ENCODE measurements at regions not wholly inside any gene's neighbourhood (a gene's known extent, or its start where the extent isn't known, plus 50 kb on each side); places are given as distances from the start of the nearest gene placed in this dataset.

GRCh38 chr9:108582726-108583125, 273.1 kb downstream of the ACTL7B start:
- DNase-seq (ENCODE audit: low spot score), result no peak
- TF ChIP-seq ZNF114 (CRISPR knock-in tag; IDR thresholded peaks at IDR 0.05), result no peak
- no peak for TF ChIP-seq JUNB (IDR thresholded peaks at IDR 0.05; ENCODE audit: unreplicated experiment)
- TF ChIP-seq EZH2phosphoT487 (IDR thresholded peaks at IDR 0.05; ENCODE audit: unreplicated experiment), result no peak
- TF ChIP-seq NANOG (IDR thresholded peaks at IDR 0.05; ENCODE audit: borderline replicate concordance), result no peak
- no peak for TF ChIP-seq STAT1 (IDR thresholded peaks at IDR 0.05; ENCODE audit: unreplicated experiment)
- no peak for TF ChIP-seq CREB1 (CRISPR knock-in tag; IDR thresholded peaks at IDR 0.05; ENCODE audit: low read depth)
- no peak for TF ChIP-seq ZNF462 (CRISPR knock-in tag; IDR thresholded peaks at IDR 0.05)
- no peak for TF ChIP-seq ETS1 (IDR thresholded peaks at IDR 0.05)
- TF ChIP-seq CTCF (conservative IDR thresholded peaks at IDR 0.05; ENCODE audit: low read depth in 2 of 2), result no peak
- no peak for TF ChIP-seq REST (IDR thresholded peaks at IDR 0.05; ENCODE audit: unreplicated experiment)
- TF ChIP-seq ZNF331 (CRISPR knock-in tag; IDR thresholded peaks at IDR 0.05; ENCODE audit: low read depth), result no peak
- no peak for TF ChIP-seq POLR2AphosphoS5 (IDR thresholded peaks at IDR 0.05; ENCODE audit: low read depth)
- TF ChIP-seq EZH2 (IDR thresholded peaks at IDR 0.05; ENCODE audit: low read depth, unreplicated experiment), result no peak
- Histone ChIP-seq H3K36me3 (ENCODE audit: insufficient read depth) (no peaks in the 10 kb centered on the region), H3K4me3 (no peak overlapping the region), H3K27ac (ENCODE audit: low read depth) (no peak overlapping the region), H3K9me2 (ENCODE audit: insufficient read depth) (peaks cover 19% of the 10 kb centered on the region; the same call in 1 of the 2 replicates), H3K27me3 (ENCODE audit: insufficient read depth) (no peaks in the 10 kb centered on the region), H2AFZ (no peak overlapping the region), H3F3A (replicated peaks; ENCODE audit: low read depth) (no peaks in the 10 kb centered on the region), H3K4me1 (ENCODE audit: insufficient read depth) (peaks cover 10% of the 10 kb centered on the region), H4K20me1 (replicated peaks; ENCODE audit: insufficient read depth) (no peaks in the 10 kb centered on the region), H3K4me2 (no peak overlapping the region), H3K79me2 (replicated peaks; ENCODE audit: insufficient read depth) (no peaks in the 10 kb centered on the region)
- H3K27ac Mint-ChIP-seq, result no peak overlapping the region
- H3K27me3 Mint-ChIP-seq (ENCODE audit: insufficient read depth, low read depth, poor library complexity), result peaks cover 2% of the 10 kb centered on the region
- H3K4me1 Mint-ChIP-seq, result peaks cover 9% of the 10 kb centered on the region; the same call in 2 of the 3 replicates
- H3K36me3 Mint-ChIP-seq (ENCODE audit: low read depth), result no peaks in the 10 kb centered on the region
- no peak for ATAC-seq
- H3K4me3 Mint-ChIP-seq, result no peak overlapping the region
- no peaks in the 10 kb centered on the region for H3K9me3 Mint-ChIP-seq

Measured in GM23338 (cell line).